WI38 (cell line): ENCODE measurements at regions not wholly inside any gene's neighbourhood (a gene's known extent, or its start where the extent isn't known, plus 50 kb on each side); places are given as distances from the start of the nearest gene placed in this dataset.

Source experiments
- H3K4me3 ChIP-seq: 2 replicates; pipeline ENCODE4 v1.5.1; 2011; ENCODE audit warnings: low read depth, mild to moderate bottlenecking, control low read depth, low read length
- CTCF ChIP-seq: IDR thresholded peaks from 2 replicates; pipeline ENCODE4 v1.5.1; 2012; ENCODE audit warnings: low read depth, mild to moderate bottlenecking, control low read depth, low read length

GRCh38 chr1:87744056-87744455 is 415.4 kb downstream of the LMO4 start:
- no peak for TF ChIP-seq CTCF
- H3K4me3 ChIP-seq = no peak overlapping the region

GRCh38 chr1:87744763-87745162 is 416.1 kb downstream of the LMO4 start:
- TF ChIP-seq CTCF = no peak
- no peak overlapping the region for H3K4me3 ChIP-seq

GRCh38 chr1:87753366-87753765 is 424.7 kb downstream of the LMO4 start:
- no peak for TF ChIP-seq CTCF

GRCh38 chr1:87754139-87754538 is 425.5 kb downstream of the LMO4 start:
- H3K4me3 ChIP-seq = no peak overlapping the region
- TF ChIP-seq CTCF = no peak

More at GRCh38 chr1:87753366-87753765, 424.7 kb downstream of the LMO4 start:
- H3K4me3 ChIP-seq = no peak overlapping the region

- no peak for TF ChIP-seq CTCF
- H3K4me3 ChIP-seq = no peak overlapping the region
Observed at GRCh38 chr1:87757676-87758075, 429.0 kb downstream of the LMO4 start.

GRCh38 chr1:87759421-87760087 is 430.9 kb downstream of the LMO4 start:
- no peak overlapping the region for H3K4me3 ChIP-seq
- TF ChIP-seq CTCF = no peak

GRCh38 chr1:87760155-87760554 is 431.5 kb downstream of the LMO4 start:
- no peak for TF ChIP-seq CTCF
- H3K4me3 ChIP-seq = no peak overlapping the region
